Fibroblast of skin of left biceps (primary cell): ENCODE measurements at regions not wholly inside any gene's neighbourhood (a gene's known extent, or its start where the extent isn't known, plus 50 kb on each side); places are given as distances from the start of the nearest gene placed in this dataset.
"Not testable (repeated sequence)": the region's sequence is repeated elsewhere in the genome, so short reads cannot be mapped to it uniquely, and the experiment has no call there.

ENCODE experiments used
- DNase-seq, 2 experiments: peaks; one replicate each; pipeline ENCODE4 v3.0.0-alpha.2; 2013; ENCODE audit warnings: low read depth in 2 of 2

- no peak for DNase-seq
These were observed 58.3 kb downstream of the PDHA2 start for GRCh38 chr4:95898226-95898625.

DNA sequence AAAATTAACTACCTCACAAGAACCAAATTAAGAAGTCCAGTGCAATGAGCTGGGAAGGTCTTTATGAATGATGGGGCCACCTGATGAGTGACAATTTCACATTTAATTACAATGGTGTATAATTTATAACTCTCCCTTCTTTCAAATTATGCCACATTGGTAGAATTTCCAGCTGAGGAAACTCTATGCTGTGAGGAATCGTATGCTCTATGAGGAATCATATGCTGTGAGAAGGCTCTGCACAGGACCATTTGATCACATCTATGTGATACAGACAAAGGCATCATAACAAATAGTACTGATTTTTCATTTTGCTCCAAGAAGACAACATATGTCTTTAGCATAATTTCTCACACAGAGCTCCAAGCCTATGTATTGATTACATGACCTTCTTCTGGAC is 69.3 kb downstream of the PDHA2 start:
- no peak for DNase-seq

DNA sequence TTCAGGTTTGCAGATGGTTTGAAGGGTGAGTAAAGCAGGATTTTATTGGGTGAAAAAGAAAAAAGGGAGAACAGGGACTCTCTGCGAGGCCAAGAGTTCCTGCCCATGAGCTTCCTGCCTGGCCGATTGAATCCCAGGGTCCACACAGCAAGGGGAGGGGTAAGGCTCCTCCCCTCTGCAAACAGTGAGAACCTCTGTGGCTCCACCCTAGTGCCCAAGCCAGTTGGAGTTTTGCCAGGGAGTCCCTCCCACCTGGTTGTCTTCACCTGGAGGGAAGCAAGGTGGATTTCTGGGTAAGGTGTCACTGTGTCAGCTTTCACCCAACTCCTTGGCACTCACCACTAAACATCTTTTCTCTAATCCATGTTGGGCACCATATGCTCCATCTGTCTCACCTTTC is 70.9 kb downstream of the PDHA2 start:
- DNase-seq: no peak

GRCh38 chr4:95921470-95921869 is 81.6 kb downstream of the PDHA2 start:
- no peak for DNase-seq

DNA sequence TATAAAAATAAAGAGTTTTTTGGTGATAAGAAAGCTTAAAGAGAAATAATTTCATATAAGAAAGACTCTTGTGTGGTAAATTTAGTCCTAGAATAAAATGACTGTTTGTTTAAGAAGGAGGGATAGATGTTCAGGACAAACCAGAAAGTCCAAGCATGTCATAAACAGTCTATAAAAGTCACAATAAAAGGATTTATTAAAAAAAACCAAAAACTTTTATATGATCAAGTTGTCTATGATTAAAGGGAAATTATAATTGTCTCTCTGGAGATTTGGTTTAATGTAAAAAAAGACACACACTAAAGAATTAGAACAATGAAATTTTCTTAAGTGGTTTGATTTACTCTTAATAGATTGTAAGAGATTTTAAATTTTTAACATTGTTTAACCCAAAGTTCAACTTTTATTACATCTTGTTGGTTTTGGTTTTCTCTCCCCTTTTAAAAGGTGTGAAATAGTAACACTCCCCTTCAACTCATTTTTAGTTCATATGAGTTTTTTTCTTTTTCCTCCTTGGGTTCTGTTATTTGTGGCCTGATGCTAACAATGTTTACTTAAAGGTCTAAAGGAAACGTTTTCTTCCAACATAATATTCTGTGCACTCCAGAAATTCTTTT is 89.7 kb downstream of the PDHA2 start:
- no peak for DNase-seq

GRCh38 chr4:95939141-95939540 is 99.2 kb downstream of the PDHA2 start:
- no peak for DNase-seq

GRCh38 chr4:95949136-95949765 is 109.4 kb downstream of the PDHA2 start:
- DNase-seq: no peak

- no peak for DNase-seq
These were observed 109.9 kb downstream of the PDHA2 start for GRCh38 chr4:95949808-95950207.

GRCh38 chr4:95952538-95952937 is 112.6 kb downstream of the PDHA2 start:
- DNase-seq: not testable (repeated sequence)

DNA sequence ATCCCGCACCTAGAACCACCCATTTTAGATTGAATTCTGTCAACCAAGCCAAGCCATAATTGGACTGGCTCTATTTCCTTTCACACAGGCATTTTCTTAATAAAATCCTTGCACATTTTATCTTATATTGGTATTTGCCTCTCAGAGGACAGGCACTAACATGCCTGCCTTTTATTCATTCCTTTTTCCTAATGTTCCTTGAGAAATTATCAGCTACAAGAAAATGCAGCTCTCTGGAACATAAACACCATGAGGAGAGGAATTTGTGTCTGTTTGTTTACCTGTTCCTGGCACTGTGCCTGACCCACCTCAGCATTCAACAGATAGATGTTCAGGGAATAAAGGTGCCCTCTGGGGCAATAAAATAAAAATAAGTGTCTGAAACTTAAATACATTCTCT is 116.2 kb downstream of the PDHA2 start:
- no peak for DNase-seq

- DNase-seq: no peak
These were observed 117.2 kb downstream of the PDHA2 start for GRCh38 chr4:95957054-95957453.

DNA sequence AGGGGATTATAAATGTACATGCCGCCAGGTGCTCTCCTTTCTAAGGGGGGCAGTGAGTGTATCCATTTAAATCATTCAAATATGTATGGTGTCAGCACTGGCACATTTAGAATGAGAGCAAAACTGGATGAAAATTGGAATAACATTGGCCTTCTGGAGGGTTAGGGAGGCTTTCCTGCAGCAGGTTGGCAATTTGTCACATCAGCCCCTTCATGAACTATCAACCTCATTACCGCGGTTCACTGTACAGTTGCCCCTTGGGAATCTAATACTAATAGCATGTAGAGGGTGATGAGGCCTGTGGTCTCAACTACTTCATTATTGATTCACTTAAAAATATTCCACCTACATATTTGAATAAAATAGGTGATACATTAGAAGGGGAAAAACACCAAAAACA is 117.9 kb downstream of the PDHA2 start:
- no peak for DNase-seq

GRCh38 chr4:95959182-95959581 is 119.3 kb downstream of the PDHA2 start:
- no peak for DNase-seq

- DNase-seq: no peak
These were observed 119.7 kb downstream of the PDHA2 start for GRCh38 chr4:95959633-95960032.

DNA sequence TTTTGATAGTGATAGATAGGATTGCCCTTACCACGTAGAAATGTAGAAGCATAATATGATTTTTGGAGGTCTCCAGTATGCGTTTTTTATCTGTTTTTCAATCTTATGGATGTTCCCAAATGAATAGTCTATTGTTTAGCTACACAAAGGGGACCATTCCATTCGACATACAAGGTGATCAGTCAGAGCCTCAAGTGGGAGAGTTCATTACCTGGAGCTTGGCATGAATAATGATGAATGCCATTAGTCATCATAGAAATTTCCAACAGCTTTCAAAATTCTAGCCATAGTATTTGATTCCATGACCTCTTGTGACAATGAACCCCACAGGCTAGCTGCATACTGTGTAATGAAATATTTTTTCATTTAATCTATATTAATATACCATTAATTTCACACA is 123.6 kb downstream of the PDHA2 start:
- no peak for DNase-seq

GRCh38 chr4:95979961-95980876 is 140.3 kb downstream of the PDHA2 start:
- no peak for DNase-seq

- no peak for DNase-seq
These were observed 141.0 kb downstream of the PDHA2 start for GRCh38 chr4:95980877-95981360.

DNA sequence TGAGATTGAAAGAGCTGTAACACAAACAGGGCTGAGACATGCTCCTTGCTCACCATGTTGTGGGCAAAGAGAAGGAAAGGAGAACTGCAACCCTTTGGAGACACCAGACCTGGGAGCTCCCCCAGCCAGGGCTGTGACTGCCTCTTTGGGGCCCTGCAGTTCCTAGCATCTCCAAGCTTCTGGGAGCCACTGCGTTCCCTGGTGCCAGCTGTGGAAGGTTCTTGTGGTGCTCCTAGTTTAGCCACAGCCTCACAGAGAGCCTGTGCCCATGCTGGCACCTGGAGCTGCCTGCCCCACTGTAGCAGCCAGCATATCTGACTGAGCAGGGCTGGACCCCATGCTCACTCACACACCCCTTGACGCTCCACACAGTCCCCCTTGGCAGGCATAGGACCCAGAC is 141.7 kb downstream of the PDHA2 start:
- DNase-seq: no peak

DNA sequence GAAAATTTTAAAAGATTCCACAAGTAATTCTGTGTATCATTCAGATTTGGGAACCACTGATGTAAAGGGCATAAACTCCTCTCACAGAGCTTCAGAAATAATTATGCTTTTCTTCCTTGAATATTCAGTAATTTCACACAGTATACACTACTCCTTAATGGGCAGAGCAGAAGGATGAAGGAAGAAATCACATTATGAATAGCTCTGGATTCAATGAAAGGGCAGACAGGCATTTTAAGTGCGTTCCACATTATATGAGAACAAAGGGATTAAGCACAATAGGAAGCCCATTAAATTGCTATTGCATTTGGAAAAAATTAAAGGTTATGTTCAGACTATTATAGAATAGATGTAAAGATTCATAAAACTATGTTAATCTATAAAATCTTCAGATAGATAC is 142.6 kb downstream of the PDHA2 start:
- no peak for DNase-seq

- DNase-seq: no peak
These were observed 144.2 kb downstream of the PDHA2 start for GRCh38 chr4:95984081-95984480.

GRCh38 chr4:95985051-95985450 is 145.2 kb downstream of the PDHA2 start:
- no peak for DNase-seq

DNA sequence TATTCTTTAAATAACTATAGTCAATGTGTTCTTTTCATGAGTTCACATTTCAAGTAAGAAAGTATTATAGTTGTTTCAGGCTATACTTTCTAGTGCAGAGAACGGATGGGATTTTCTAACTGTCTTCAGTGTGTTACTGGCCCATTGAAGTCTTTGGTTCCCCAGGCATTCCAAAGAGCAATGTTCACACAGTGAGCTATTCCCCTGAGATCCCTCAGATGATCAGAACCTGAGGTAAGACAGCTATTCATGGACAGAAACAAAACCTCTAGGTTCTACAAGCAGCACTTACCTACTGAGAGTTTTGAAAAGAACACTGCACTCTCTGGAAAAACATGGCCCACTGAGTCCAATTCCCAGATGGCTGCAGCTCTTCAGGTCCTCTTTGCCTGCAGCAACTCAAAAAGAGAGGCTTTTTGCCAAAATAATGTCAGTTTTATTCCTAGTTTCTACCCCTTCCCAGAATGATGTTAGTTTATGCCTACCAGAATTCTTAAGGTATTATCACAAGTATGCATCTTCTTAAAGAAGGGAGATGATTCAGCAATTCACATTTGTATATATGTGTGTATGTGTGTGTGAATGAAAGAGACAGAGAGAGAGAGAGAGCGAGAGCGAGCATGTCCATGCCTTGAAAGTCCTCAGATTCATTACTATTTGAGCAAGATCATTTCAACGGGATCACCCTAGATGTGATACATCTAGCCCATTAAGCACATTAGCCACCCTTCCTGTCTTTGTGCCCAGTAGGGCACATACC is 146.1 kb downstream of the PDHA2 start:
- DNase-seq: no peak
